SK-N-SH treated with all-trans-retinoic acid at 6 μM for 48 hours (cell line): ENCODE measurements at regions not wholly inside any gene's neighbourhood (a gene's known extent, or its start where the extent isn't known, plus 50 kb on each side); places are given as distances from the start of the nearest gene placed in this dataset.

ENCODE experiments used
- ATAC-seq: fragments of 200-7000 bp; cut with Tn5 transposase; 3 replicates; pipeline ENCODE4 v1.9.1; 2020; ENCODE audit warnings: mild to moderate bottlenecking, moderate library complexity
- ARNTL ChIP-seq: fragments of 450-650 bp; formaldehyde crosslinking; IDR thresholded peaks from 2 replicates; pipeline ENCODE4 v1.5.0; 2020; ENCODE audit warnings: low read depth, mild to moderate bottlenecking, moderate library complexity, borderline replicate concordance
- CSDC2 ChIP-seq: fragments of 250-450 bp; sonication (Bioruptor Pico); IDR thresholded peaks from 2 replicates; pipeline ENCODE4 v1.5.0; 2020; ENCODE audit warnings: mild to moderate bottlenecking, moderate library complexity
- ISL1 ChIP-seq: fragments of 250-450 bp; sonication (Bioruptor Pico); IDR thresholded peaks from 2 replicates; pipeline ENCODE4 v2.1.2; 2022; ENCODE audit warnings: mild to moderate bottlenecking, moderate library complexity
- PPARA ChIP-seq: fragments of 250-450 bp; sonication (Bioruptor Pico); IDR thresholded peaks from 2 replicates; pipeline ENCODE4 v1.5.0; 2020; ENCODE audit warnings: mild to moderate bottlenecking, borderline replicate concordance
- RARB ChIP-seq: fragments of 250-450 bp; sonication (Bioruptor Pico); IDR thresholded peaks from 2 replicates; pipeline ENCODE4 v1.8.0; 2021; ENCODE audit warnings: mild to moderate bottlenecking, moderate library complexity
- SNAI2 ChIP-seq: fragments of 250-450 bp; sonication (Bioruptor Pico); IDR thresholded peaks from 2 replicates; pipeline ENCODE4 v1.5.0; 2020; ENCODE audit warnings: mild to moderate bottlenecking, moderate library complexity
- TCF4 ChIP-seq: fragments of 250-450 bp; sonication (Bioruptor Pico); IDR thresholded peaks from 2 replicates; pipeline ENCODE4 v1.8.0; 2021; ENCODE audit warnings: mild to moderate bottlenecking, moderate library complexity, borderline replicate concordance
- TOX ChIP-seq: fragments of 250-450 bp; sonication (Bioruptor Pico); IDR thresholded peaks from 2 replicates; pipeline ENCODE4 v1.8.0; 2021; ENCODE audit warnings: mild to moderate bottlenecking, moderate library complexity, borderline replicate concordance
- ZC3H10 ChIP-seq: fragments of 250-450 bp; sonication (Bioruptor Pico); IDR thresholded peaks from 2 replicates; pipeline ENCODE4 v1.5.1; 2021; ENCODE audit warnings: mild to moderate bottlenecking, moderate library complexity
- ZFP3 ChIP-seq: fragments of 250-450 bp; sonication (Bioruptor Pico); IDR thresholded peaks from 2 replicates; pipeline ENCODE4 v1.5.0; 2020; ENCODE audit warnings: mild to moderate bottlenecking, moderate library complexity
- ZNF565 ChIP-seq: fragments of 450-650 bp; formaldehyde crosslinking; conservative IDR thresholded peaks from 2 replicates; pipeline ENCODE4 v1.5.0; 2020; ENCODE audit warnings: low read depth, mild to moderate bottlenecking, moderate library complexity
- ZNF70 ChIP-seq: fragments of 450-650 bp; formaldehyde crosslinking; IDR thresholded peaks from 2 replicates; pipeline ENCODE4 v1.5.0; 2020; ENCODE audit warnings: mild to moderate bottlenecking, moderate library complexity
- ZNF8 ChIP-seq: fragments of 450-650 bp; formaldehyde crosslinking; IDR thresholded peaks from 2 replicates; pipeline ENCODE4 v1.5.0; 2020; ENCODE audit warnings: mild to moderate bottlenecking, moderate library complexity
- TF ChIP-seq, protein P1 (sequence below): fragments of 250-450 bp; sonication (Bioruptor Pico); IDR thresholded peaks from 2 replicates; pipeline ENCODE4 v1.8.0; 2020; ENCODE audit warnings: mild to moderate bottlenecking, moderate library complexity, borderline replicate concordance
- TF ChIP-seq, protein P2 (sequence below): fragments of 250-450 bp; sonication (Bioruptor Pico); IDR thresholded peaks from 2 replicates; pipeline ENCODE4 v1.5.0; 2020; ENCODE audit warnings: mild to moderate bottlenecking, moderate library complexity
- TF ChIP-seq, protein P3 (sequence below): fragments of 250-450 bp; sonication (Bioruptor Pico); IDR thresholded peaks from 2 replicates; pipeline ENCODE4 v1.8.0; 2021; ENCODE audit warnings: low read depth, mild to moderate bottlenecking, moderate library complexity, borderline replicate concordance
- TF ChIP-seq, protein P4 (sequence below): fragments of 250-450 bp; sonication (Bioruptor Pico); IDR thresholded peaks from 2 replicates; pipeline ENCODE4 v1.5.1; 2021; ENCODE audit warnings: mild to moderate bottlenecking, moderate library complexity
- TF ChIP-seq, protein P5 (sequence below): fragments of 250-450 bp; sonication (Bioruptor Pico); IDR thresholded peaks from 2 replicates; pipeline ENCODE4 v1.5.1; 2020; ENCODE audit warnings: low read depth, mild to moderate bottlenecking, moderate library complexity

DNA sequence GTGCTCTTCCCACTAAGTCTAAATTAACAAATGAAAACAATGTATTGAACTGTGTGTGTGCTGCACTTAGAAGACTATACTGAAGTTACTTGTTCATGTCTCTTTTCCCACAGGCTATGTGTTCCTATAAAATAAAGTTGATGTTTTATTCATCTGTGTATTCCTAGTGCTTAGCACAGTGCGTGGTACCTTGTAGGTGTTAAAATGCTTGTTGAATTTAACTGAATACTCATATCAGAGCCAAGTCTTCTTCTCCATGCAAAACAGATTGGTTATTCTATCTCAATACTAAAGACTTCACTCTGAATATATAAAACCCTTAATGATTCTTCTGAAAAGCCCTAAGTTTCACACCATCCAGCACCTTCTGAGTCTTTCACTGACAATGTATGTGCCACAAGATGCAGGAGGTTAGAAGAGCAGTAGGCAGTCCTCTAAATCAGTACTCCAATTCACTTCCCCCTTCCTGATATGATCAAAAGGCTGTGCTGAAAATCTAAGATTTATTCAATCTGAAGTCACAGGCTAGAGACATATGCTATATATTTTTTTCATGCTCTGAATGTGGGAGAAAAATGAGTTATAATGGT is 231.7 kb upstream of the CCDC150 start (continued):
- TF ChIP-seq, protein P1, sequence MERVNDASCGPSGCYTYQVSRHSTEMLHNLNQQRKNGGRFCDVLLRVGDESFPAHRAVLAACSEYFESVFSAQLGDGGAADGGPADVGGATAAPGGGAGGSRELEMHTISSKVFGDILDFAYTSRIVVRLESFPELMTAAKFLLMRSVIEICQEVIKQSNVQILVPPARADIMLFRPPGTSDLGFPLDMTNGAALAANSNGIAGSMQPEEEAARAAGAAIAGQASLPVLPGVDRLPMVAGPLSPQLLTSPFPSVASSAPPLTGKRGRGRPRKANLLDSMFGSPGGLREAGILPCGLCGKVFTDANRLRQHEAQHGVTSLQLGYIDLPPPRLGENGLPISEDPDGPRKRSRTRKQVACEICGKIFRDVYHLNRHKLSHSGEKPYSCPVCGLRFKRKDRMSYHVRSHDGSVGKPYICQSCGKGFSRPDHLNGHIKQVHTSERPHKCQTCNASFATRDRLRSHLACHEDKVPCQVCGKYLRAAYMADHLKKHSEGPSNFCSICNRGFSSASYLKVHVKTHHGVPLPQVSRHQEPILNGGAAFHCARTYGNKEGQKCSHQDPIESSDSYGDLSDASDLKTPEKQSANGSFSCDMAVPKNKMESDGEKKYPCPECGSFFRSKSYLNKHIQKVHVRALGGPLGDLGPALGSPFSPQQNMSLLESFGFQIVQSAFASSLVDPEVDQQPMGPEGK (CRISPR knock-in tag): no peak
- TF ChIP-seq ZNF565 (CRISPR knock-in tag) (no peak), ZC3H10 (CRISPR knock-in tag) (no peak), ZNF8 (no peak)
- TF ChIP-seq, all 23 proteins: peak for 0

DNA sequence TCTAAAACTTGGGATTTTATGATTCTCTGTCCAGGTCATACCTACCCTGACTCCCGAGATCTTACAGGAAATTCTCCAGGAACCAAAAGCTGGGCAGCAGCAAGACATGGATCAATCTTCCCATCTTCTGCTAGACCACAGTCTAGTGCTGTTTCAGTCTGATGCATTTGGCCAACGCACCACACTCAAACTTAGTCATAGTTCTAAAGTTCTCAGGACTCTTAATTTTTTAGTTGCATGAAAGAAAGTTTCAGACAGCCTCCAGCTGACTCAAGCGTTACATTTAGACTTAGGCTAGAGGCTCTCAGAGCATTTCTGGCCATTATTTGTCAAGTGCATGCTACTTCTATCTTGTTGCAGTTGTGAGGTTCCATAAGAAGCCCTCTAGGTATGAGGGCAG is 230.1 kb upstream of the CCDC150 start:
- no peak for ATAC-seq
- TF ChIP-seq ISL1 (CRISPR knock-in tag): no peak
- TF ChIP-seq, protein P2, sequence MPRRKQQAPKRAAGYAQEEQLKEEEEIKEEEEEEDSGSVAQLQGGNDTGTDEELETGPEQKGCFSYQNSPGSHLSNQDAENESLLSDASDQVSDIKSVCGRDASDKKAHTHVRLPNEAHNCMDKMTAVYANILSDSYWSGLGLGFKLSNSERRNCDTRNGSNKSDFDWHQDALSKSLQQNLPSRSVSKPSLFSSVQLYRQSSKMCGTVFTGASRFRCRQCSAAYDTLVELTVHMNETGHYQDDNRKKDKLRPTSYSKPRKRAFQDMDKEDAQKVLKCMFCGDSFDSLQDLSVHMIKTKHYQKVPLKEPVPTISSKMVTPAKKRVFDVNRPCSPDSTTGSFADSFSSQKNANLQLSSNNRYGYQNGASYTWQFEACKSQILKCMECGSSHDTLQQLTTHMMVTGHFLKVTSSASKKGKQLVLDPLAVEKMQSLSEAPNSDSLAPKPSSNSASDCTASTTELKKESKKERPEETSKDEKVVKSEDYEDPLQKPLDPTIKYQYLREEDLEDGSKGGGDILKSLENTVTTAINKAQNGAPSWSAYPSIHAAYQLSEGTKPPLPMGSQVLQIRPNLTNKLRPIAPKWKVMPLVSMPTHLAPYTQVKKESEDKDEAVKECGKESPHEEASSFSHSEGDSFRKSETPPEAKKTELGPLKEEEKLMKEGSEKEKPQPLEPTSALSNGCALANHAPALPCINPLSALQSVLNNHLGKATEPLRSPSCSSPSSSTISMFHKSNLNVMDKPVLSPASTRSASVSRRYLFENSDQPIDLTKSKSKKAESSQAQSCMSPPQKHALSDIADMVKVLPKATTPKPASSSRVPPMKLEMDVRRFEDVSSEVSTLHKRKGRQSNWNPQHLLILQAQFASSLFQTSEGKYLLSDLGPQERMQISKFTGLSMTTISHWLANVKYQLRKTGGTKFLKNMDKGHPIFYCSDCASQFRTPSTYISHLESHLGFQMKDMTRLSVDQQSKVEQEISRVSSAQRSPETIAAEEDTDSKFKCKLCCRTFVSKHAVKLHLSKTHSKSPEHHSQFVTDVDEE (CRISPR knock-in tag): no peak
- no peak for TF ChIP-seq CSDC2 (CRISPR knock-in tag)
- TF ChIP-seq SNAI2: no peak
- no peak for TF ChIP-seq RARB (CRISPR knock-in tag)
- TF ChIP-seq, protein P3, sequence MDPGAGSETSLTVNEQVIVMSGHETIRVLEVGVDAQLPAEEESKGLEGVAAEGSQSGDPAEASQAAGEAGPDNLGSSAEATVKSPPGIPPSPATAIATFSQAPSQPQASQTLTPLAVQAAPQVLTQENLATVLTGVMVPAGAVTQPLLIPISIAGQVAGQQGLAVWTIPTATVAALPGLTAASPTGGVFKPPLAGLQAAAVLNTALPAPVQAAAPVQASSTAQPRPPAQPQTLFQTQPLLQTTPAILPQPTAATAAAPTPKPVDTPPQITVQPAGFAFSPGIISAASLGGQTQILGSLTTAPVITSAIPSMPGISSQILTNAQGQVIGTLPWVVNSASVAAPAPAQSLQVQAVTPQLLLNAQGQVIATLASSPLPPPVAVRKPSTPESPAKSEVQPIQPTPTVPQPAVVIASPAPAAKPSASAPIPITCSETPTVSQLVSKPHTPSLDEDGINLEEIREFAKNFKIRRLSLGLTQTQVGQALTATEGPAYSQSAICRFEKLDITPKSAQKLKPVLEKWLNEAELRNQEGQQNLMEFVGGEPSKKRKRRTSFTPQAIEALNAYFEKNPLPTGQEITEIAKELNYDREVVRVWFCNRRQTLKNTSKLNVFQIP (CRISPR knock-in tag): no peak
- TF ChIP-seq, protein P4, sequence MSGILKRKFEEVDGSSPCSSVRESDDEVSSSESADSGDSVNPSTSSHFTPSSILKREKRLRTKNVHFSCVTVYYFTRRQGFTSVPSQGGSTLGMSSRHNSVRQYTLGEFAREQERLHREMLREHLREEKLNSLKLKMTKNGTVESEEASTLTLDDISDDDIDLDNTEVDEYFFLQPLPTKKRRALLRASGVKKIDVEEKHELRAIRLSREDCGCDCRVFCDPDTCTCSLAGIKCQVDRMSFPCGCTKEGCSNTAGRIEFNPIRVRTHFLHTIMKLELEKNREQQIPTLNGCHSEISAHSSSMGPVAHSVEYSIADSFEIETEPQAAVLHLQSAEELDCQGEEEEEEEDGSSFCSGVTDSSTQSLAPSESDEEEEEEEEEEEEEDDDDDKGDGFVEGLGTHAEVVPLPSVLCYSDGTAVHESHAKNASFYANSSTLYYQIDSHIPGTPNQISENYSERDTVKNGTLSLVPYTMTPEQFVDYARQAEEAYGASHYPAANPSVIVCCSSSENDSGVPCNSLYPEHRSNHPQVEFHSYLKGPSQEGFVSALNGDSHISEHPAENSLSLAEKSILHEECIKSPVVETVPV: no peak
- no peak for TF ChIP-seq ARNTL (CRISPR knock-in tag)
- TF ChIP-seq ZNF70 (CRISPR knock-in tag): no peak
- TF ChIP-seq TOX: no peak
- TF ChIP-seq ZC3H10 (CRISPR knock-in tag): no peak
- TF ChIP-seq, protein P5, sequence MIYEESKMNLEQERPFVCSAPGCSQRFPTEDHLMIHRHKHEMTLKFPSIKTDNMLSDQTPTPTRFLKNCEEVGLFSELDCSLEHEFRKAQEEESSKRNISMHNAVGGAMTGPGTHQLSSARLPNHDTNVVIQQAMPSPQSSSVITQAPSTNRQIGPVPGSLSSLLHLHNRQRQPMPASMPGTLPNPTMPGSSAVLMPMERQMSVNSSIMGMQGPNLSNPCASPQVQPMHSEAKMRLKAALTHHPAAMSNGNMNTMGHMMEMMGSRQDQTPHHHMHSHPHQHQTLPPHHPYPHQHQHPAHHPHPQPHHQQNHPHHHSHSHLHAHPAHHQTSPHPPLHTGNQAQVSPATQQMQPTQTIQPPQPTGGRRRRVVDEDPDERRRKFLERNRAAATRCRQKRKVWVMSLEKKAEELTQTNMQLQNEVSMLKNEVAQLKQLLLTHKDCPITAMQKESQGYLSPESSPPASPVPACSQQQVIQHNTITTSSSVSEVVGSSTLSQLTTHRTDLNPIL (CRISPR knock-in tag): no peak
- TF ChIP-seq ZFP3 (CRISPR knock-in tag): no peak
- TF ChIP-seq TCF4: no peak
- TF ChIP-seq PPARA (CRISPR knock-in tag): no peak
- no peak for TF ChIP-seq ZNF8

DNA sequence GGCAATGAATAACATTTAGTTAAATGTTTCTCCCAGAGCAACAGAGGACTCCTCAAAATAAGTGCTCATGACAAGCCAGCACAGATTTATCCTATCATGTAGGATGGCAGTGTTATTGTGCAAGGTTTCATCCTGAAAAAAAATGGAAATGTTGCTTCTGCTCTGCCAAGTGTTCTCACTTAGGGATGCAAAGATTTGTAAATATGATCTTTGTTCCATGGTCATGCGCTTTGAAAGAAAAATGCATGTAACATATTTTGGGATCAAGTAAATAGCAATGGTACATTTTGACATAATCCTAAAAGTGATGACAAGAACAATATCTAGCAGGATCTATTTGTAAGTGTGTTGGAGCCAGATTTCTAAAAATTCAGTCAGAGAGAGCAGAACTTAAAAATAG is 229.5 kb upstream of the CCDC150 start:
- ATAC-seq: no peak
- TF ChIP-seq SNAI2: no peak
- TF ChIP-seq, protein P1 (CRISPR knock-in tag): no peak
- TF ChIP-seq ZNF8: no peak
